HG02970 (cell line): ENCODE measurements at regions not wholly inside any gene's neighbourhood (a gene's known extent, or its start where the extent isn't known, plus 50 kb on each side); places are given as distances from the start of the nearest gene placed in this dataset.

Experiments
- ATAC-seq: cut with Tn5 transposase; IDR thresholded peaks from one replicate; pipeline ENCODE4 v1.9.1; 2021; ENCODE audit warnings: mild to moderate bottlenecking, moderate library complexity, moderate number of reproducible peaks; ENCODE audit not compliant: unreplicated experiment, low FRiP score

- ATAC-seq: no peak
Observed at GRCh38 chr12:114949058-114949820, 265.3 kb upstream of the TBX3 start.

- ATAC-seq: no peak
Observed at GRCh38 chr12:114945351-114945750, 261.4 kb upstream of the TBX3 start.

GRCh38 chr12:114944736-114945135 lies 260.8 kb upstream of the TBX3 start:
- no peak for ATAC-seq

DNA sequence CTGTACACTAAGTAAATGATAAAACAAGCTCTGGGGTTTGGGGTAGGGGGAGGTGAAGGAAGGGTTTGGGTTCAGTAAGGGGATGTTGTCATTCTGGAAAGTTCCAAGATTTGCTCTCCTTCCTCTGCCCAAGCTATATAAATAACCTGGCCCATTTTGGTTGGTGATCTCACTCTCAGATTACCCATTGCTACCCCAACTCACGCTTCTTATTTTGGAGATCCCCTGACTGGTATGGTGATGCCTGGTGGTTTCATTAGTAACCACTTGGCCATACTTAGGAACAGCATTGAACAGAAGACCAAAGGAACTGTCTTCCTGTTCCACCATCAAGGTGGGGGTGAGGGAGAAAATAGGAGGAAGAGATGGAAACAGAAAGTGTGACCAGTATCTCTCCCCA lies 259.6 kb upstream of the TBX3 start:
- no peak for ATAC-seq

DNA sequence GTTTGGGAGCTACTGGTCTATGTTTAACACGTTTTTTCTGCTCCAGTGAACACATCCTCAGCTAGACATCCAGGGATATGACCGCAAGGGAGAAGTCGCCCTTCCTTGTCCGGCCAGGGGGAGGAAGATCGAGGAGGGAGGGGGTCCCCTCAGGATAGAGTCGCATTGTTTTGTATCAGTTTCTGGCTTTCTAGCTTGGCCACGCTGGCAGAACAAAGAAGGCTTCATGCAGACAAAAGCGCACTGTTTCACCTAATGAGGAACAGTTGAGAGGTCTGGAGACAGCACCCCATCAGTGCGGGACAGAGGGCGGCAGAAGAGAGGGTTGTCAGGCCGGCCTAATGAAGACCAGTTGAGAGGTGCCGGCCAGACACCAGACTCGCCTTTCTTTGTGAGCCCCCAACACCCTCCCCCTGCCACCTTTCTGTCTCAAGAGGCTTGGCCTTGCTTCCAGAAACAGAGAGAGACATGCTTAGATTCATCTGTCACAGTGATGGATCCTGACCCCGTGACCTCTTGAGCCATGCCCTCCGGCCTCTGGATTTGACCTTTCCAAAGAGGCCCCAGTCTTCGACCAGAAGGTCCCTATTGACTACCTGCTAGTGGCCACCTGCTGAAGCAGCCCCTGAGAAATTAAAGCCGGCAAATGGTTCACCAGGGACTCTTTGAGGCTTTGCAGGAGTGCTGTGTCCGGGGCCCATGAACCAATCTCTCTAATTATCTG lies 254.7 kb upstream of the TBX3 start:
- ATAC-seq: no peak

- no peak for ATAC-seq
Observed at GRCh38 chr12:114936148-114937079, 252.4 kb upstream of the TBX3 start.

DNA sequence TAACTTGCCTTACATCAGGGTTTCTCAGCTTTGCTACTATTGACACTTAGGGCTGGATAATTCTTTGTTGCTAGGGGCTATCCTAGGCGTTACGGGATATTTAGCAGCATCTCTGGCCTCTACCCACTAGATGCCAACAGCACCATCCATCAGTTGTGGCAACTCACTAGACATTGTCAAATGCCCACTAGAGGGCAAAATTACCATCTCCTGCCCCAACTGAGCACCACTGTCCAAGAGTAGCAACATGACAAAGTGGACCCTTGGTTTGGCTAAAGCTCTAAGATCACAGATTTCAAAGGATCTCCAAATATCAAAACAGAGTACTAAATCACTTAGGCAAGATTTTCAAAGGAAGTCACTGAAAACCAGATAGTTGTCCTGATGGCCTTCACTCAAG lies 251.7 kb upstream of the TBX3 start:
- no peak for ATAC-seq

DNA sequence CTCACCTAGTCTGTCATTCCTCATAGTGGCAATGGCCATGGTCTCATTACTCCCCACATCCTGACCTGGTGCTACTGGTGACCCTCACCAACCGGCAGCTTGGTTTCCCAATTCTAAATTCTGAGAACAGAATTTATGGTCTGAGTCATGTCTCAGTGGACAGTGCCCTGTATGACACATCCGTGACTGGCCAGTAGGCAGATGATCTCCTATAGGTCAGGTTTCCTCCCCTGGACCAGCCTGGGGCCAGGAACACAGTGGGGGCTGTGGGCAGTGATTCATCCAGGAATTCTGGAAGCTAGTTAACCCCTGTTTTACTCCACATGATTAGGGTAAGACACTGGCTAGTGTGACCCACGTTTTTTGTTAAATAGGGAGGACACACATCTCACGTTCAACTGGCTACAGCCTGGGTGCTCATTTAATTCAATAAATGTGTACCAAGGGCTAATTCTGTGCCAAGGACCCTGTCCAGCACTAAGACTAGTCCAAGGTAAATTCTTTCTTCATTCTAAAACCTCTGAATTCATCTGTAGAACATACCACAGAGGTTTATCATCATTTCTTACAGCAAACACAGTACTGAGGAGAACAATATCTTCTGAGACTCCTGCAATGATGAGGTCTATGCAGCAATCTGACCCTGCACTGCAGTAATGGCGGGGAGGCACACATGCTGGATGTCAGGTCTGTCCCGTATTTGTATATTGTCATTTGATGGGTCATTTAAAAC lies 249.6 kb upstream of the TBX3 start:
- no peak for ATAC-seq

DNA sequence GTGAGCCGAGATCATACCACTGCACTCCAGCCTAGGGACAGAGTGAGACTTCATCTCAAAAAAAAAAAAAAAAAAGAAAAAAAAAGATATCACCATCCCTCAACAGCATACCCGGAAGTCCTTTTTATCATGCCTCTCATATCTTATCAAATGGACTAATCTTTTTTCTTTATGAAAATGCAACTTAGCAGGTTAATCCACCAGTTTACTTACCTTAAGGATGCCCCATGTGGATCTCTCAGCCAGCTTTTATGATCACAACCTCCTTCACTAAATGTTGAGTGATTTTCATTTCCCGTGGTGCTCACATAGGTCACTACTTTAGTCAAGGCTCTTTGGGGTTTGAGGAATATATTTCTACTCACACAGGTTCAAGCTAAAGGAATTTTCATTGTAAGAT lies 248.8 kb upstream of the TBX3 start:
- ATAC-seq: no peak

DNA sequence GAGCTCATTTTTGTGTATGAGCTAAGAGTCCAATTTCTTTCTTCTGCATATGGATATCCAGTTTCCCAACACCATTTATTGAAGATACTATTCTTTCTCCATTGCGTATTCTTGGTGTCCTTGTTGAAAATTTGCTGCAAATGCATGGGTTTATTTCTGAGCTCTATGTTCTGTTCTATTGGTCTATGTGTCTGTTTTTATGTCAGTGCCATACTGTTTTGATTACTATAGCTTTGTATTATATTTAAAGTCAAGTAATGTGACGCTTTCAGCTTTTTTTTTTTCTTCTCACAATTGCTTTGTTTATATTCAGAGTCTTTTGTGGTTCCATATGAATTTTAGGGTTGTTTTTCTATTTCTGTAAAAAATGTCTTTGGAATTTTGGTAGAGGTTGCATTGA lies 247.1 kb upstream of the TBX3 start:
- no peak for ATAC-seq

DNA sequence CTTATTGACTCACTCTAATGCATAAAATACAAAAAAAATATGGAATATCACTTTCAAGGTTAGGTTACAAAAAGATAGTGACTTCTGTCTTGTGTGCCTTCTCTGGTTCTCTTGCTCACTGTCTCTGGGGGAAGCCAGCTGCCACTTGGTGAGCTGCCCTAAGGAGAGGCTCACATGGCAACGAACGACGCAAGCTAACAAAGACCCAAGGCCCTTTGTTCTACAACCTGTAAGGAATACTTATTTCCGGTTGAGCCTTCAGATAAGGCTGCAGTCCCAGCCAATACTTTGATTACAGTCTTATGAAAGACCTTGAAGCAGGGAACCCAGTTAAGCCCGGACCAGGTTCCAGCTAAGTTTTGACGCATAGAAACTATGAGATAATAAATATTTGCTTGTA lies 242.4 kb upstream of the TBX3 start:
- ATAC-seq: no peak

GRCh38 chr12:114924946-114925475 lies 241.0 kb upstream of the TBX3 start:
- no peak for ATAC-seq

DNA sequence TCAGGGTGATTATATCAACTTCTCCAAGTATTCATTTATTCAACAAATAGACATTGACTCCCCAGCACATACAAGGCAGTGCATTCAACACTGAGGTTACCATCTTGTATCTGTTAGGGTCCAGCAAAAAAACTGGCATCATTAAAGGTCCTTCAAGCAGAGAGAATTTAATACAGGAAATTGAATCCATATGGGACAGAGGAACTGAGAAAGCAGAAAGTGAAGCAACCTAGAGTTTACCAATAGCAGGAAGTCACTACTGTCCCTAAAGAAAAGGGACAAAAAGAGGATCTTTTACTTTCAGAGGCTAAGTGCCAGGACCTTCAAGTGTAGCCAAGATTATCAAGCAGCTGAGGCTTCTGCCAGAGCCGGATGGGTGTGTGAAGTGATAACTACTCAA lies 237.8 kb upstream of the TBX3 start:
- no peak for ATAC-seq

GRCh38 chr12:114920771-114921554 lies 237.0 kb upstream of the TBX3 start:
- ATAC-seq: no peak

DNA sequence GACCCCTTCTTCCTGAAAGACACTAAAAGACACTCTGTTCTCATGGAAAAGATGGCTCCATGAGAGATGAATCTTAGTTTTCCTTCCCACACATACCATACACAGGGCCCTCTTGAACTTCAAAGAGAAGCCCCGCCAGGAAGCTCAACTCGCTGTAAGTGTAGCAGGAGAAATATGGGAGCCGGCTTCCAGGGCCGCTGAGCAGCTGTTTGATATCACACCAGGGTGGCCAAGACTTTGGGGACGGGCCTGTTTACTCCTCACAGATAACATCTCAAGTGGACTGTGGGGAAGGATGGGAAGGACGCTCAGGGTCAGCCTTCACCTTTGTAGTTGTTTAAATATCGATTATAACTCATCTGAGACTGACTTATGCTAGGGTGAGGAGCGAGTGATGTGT lies 235.5 kb upstream of the TBX3 start:
- no peak for ATAC-seq

- no peak for ATAC-seq
Observed at GRCh38 chr12:114918535-114919233, 234.7 kb upstream of the TBX3 start.

GRCh38 chr12:114917953-114918352 lies 234.0 kb upstream of the TBX3 start:
- no peak for ATAC-seq

DNA sequence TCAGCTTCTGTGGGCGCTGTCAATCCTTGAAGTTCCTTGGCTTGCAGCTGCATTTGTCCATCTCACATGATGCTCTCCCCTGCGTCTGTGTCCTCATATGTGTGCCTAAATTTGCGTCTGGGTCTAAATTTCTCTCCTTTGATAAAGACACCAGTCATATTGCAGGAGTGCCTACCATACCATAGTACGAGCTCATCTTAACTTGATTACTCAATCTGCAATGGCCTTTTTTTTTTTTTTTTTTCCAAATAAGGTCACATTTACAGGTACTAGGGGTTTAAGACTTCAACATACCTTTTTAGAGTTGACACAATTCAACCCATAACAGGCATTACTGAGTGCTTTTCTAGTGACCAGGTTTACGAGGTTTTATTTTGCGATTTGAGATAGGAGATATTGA lies 233.3 kb upstream of the TBX3 start:
- ATAC-seq: no peak

DNA sequence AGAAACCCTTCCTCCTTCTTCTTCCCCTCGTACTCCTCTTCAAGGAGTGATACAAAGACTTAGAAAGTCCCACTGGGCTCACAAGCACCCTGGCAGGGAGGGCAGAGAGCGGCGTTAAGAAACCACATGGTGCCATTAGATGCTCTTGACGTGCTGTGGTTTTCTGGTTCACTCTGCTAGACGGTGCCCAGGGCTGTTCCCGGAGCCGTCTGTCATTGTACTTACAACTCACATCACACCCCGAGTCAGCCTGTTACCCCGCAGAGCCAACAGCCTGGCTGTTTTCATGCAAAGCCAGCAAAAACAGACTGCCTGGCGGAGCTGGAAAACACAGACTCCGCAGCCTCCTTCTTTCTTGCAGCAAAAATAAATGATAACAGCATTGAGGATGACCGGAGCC lies 232.6 kb upstream of the TBX3 start:
- ATAC-seq: no peak
